ENCODE measurements at regions not wholly inside any gene's neighbourhood (a gene's known extent, or its start where the extent isn't known, plus 50 kb on each side); places are given as distances from the start of the nearest gene placed in this dataset.
"Not testable (repeated sequence)": the region's sequence is repeated elsewhere in the genome, so short reads cannot be mapped to it uniquely, and the experiment has no call there.

- no peak for DNase-seq
Measured at GRCh38 chr10:2342206-2342605, 604.9 kb upstream of the ADARB2 start.

- DNase-seq, result no peak
Measured at GRCh38 chr10:2340831-2341647, 603.7 kb upstream of the ADARB2 start.

DNA sequence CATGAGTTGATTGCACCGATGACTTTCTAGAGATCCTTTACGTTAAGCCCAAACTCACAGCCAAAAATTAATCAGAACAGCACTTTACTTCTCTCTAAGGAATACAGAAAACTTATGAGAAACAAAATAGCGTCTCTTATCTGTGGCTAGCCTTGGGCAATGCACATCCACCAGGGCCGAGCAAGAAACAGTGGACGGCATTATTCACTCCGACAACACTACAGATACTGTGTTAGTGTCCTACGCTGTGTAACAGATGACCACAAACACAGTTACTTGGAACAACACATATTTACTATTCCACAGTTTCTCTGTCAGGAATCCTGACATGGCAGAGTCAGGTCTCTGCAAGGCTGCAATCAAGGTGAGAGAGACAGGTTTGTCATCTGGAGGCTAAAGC, 598.3 kb upstream of the ADARB2 start:
- no peak for DNase-seq

- no peak for DNase-seq
Measured at GRCh38 chr10:2334575-2334974, 597.2 kb upstream of the ADARB2 start.

- DNase-seq, result no peak
Measured at GRCh38 chr10:2329082-2329481, 591.8 kb upstream of the ADARB2 start.

GRCh38 chr10:2326411-2326810, 589.1 kb upstream of the ADARB2 start:
- DNase-seq, result no peak

DNA sequence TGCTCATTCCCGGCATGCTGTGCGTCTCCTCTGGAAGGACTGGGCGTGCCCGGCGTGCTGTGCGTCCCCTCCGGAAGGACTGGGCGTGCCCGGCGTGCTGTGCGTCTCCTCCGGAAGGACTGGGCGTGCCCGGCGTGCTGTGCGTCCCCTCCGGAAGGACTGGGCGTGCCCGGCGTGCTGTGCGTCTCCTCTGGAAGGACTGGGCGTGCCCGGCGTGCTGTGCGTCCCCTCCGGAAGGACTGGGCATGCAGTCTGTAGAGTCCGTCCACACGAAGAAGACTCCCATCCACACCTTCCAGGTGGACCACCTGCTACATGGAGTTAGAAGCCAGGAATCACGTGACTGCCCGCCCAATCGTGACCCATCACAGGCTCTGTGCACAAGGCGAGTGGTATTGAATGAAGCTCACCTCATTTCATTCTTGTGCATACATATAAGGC, 577.7 kb upstream of the ADARB2 start:
- not testable (repeated sequence) for DNase-seq

GRCh38 chr10:2306081-2306480, 568.8 kb upstream of the ADARB2 start:
- no peak for DNase-seq

DNA sequence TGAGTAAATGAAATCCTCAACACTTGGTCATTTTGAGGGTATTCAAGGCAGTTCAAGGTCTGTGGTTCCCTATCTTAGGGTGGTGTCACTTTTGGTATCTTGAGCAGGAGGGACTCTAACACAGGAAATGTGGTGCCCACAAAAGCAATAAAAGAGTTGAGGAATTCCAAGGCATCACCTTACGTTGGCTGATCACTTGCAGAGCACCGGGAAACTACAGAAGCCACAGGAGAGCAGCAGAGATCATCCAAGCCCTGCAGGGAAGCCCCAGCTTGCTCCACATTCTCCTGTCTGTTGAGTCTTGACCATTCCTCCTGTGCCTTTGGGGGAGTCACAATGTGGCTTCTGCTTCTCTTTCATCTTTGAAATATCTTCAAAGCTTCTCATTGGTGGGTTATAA, 565.8 kb upstream of the ADARB2 start:
- DNase-seq, result no peak

- DNase-seq, result no peak
Measured at GRCh38 chr10:2301227-2301626, 563.9 kb upstream of the ADARB2 start.

- no peak for DNase-seq
Measured at GRCh38 chr10:2300231-2300630, 562.9 kb upstream of the ADARB2 start.

- no peak for DNase-seq
Measured at GRCh38 chr10:2296179-2296891, 559.0 kb upstream of the ADARB2 start.

DNA sequence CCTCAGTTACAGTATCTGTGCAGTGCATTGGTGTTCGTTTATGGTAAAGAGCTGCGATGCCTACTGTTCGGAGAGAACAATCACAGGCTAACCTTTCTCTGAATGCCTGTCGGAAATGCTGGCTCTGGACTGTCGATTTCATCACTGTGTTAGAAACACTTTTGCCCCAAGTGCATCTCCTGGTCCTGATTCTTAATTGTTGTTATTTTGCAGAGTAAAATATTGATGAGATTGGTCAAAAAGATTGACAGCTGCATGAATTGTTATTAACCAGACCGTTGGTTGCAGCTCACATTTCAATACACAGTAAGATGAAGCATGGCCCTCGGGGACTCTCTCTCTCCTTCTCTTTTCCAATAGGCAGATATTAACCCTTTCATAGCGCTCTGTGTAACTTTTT, 557.4 kb upstream of the ADARB2 start:
- DNase-seq, result no peak

GRCh38 chr10:2284071-2284470, 546.7 kb upstream of the ADARB2 start:
- DNase-seq, result no peak

- no peak for DNase-seq
Measured at GRCh38 chr10:2282202-2282601, 544.9 kb upstream of the ADARB2 start.

GRCh38 chr10:2280713-2281300, 543.5 kb upstream of the ADARB2 start:
- no peak for DNase-seq

DNA sequence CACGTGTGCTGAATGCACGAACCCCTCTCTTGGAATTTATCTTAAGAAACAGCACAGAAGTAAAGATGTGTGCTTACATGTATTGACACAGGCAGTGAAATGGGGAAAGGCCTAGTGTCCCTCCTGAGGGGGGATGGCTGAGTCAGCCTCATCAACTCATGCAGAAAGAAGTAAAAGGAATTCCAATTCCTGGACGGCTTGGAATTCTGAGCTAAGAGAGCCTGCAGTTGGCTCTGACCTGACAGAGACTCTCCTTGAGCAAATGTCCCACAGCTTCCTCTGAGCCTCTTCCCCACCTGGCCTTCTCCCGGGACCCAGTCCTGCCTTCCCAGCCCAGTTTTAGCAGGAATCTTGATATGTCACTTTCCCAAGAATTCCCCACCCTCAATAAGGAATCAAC, 542.4 kb upstream of the ADARB2 start:
- no peak for DNase-seq

DNA sequence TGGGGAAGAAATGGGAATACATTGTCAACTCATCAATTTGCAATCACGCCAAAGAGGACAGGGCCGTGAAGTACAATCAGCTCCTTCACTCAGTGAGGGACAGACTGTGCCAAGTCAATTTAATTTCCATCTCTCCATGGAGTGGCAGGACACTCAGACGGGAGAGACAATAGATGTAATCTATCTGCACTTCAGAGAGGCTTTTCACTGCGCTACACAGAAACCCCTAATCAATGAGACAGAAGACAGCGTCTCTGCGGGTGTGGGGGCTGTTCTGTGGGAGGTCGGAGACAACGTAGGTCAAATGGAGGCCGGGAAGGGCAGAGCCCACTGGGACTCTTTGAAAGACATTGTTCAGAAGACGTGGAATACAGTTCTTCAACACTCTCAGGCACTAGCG, 541.0 kb upstream of the ADARB2 start:
- no peak for DNase-seq

DNA sequence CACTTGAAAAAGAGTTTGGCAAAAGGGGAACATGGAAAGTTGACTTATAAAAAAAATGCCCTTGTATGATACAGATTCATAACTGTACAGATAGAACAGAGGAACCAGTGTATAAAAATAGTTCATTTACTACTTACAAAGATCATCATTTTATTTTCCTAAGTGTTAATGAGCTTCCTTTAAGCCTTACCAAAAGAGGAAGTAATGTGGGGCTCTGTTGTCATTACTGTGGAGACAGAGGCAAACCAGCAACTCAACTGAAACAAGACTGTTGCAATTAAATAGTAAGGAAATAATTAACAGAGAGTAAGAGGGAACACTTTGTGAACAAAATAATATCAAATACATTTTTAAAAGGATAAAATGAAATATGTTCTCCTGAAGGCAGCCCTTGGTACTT, 526.2 kb upstream of the ADARB2 start:
- no peak for DNase-seq

GRCh38 chr10:2262878-2263277, 525.6 kb upstream of the ADARB2 start:
- no peak for DNase-seq

GRCh38 chr10:2262333-2262732, 525.0 kb upstream of the ADARB2 start:
- DNase-seq, result no peak

DNA sequence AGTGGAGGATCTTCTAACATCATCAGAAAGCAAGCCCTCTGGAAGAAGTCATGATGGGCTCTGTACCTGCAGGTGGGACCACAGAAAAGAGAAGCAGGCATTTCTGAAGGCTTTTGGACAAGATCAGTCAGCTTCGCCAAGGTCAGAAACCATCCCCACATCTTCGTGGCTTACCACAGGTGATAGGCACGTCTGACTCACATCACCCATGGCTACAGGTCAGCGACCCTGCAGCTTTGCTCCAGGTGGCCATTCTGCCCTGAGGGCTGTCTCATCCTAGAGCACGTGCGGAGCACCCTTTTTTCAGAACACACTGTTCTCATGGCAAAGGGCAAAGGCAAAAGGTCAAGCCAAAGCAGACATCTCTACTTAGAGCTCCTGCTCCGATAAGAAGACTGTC, 518.9 kb upstream of the ADARB2 start:
- DNase-seq, result no peak

GRCh38 chr10:2252096-2252495, 514.8 kb upstream of the ADARB2 start:
- DNase-seq, result no peak
